Inflammatory macrophage (primary cell): ENCODE measurements at regions not wholly inside any gene's neighbourhood (a gene's known extent, or its start where the extent isn't known, plus 50 kb on each side); places are given as distances from the start of the nearest gene placed in this dataset.

ENCODE experiments used
- DNase-seq, 2 donors: peaks; one replicate each; pipeline ENCODE4 v3.0.0-alpha.2; 2020 to 2022

DNA sequence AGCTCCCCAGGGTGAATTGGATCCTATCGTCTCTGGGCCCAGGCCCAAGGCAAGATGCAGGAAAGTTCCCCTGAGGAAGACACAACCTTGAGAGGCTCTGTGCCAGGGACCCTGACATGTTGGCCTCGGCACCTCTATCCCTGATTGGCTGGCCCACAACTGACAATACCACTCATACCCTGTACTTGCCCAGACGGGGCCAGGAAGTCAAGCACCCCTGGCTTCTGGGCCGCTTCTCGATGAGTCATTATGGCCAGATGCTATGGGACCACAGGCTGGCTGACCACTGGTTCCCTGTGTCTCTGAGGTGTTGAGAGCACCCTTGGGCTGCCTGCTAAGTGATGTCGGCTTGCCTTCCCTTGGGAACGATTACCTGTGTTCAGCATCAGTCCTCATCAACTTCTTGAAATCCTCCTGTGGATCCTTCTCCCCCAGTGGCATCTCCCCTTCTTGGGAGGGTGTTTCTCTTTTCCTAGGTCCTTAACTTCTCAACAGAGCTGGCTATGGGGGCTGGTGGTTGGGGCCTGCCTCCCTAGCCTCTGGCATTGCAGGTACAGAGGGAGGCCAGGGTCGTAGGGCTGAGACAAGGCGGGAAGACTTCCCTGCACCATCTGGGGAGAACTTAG lies 54.5 kb upstream of the MAMLD1 start:
- DNase-seq = no peak

DNA sequence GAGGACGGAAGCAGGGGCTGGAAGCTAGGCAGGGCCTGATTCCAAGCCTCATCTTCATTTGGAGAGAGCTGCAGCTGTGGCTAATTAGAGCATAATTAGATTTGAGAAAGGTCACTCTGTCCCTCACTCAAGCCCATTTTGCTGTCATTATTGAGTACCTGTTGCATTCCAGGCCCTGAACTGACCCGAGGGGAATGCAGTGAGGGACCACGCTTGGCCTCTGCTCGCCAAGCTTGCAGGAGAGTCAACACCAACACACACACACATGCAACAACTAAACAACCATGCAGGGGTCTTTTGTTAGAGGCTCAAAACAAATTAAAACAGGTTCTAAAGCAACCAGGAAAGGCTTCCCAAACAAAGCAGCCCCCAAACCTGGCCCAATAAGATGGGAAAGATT lies 52.7 kb upstream of the MAMLD1 start:
- no peak for DNase-seq

DNA sequence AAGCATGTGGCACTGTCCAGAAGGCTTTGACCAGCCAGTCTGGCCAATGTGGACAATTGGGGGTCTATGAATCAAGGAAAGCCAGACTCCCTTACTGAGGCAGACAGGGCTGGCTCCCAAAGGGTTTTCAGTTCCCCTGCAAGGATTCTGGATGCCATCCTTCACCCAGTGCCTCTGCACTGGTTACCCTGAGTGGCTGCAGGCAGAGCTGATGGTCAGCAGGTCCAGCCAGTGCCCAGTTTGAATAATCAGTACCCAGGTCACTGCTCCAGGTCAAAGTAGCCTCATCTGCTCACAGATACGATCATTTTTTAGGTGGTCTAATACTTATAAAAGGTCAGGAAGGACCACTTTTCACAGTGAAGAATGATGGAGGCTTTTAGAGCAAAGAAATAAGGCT lies 52.2 kb upstream of the MAMLD1 start:
- no peak for DNase-seq

DNA sequence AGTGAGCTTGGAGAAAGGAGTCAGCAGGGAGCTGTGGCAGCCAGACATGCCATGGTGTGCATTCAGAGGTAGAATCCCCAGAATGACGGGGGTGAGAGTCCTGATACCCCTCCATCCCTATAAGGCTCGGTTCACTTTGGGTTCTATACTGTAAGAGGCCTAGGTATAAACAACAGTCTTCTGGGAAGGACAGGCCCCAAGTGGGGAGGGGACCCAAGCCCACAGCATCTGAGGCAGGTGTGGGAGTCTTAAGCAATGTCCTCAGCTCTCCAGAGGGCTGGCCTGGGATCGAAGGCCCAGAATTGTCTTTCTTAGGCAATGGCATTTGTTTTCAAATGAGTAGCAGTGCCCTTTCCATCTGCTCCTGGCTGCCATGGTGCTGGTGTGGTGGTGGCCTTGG lies 50.2 kb upstream of the MAMLD1 start:
- no peak for DNase-seq
